ENCODE measurements at regions not wholly inside any gene's neighbourhood (a gene's known extent, or its start where the extent isn't known, plus 50 kb on each side); places are given as distances from the start of the nearest gene placed in this dataset.
"Not testable (repeated sequence)": the region's sequence is repeated elsewhere in the genome, so short reads cannot be mapped to it uniquely, and the experiment has no call there.

DNA sequence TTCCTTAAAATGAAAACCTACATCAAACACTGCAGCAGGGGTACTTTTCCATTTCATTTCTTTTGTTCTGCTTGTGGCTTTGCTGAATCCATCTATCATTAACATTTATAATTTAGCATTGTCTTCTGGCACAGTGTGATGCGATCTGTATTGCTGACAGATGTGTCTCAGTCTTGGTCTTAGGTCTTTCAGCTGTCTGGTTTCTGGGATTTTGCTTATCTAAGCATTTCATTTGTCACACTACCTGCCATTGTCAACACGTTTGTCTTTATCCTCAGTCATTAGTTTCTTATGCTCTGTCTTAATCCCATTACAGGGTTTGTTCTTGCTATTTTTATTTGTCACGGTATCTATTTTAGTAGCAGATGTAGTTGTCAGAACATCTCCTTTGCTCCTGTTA, 303.1 kb downstream of the IZUMO3 start:
- intact Hi-C loops (cut with DNase I): no loop called here
- 61 to 65% methylated on average over 3 of the region's 3 CpGs for WGBS, 2 donors
- no peak for ATAC-seq

GRCh38 chr9:24218656-24219055, 327.0 kb downstream of the IZUMO3 start:
- H3K4me3 ChIP-seq: no peak overlapping the region
- DNase-seq: no peak
- no peaks in the 10 kb centered on the region for H3K36me3 ChIP-seq
- peaks cover 0 to 18% (median 0%) of the 10 kb centered on the region in 11 donors for H3K9me3 ChIP-seq
- H3K27ac ChIP-seq: no peak overlapping the region
- ATAC-seq: no peak
- WGBS, 2 donors: 60 to 71% methylated on average over 2 of the region's 2 CpGs
- H3K4me1 ChIP-seq: no peaks in the 10 kb centered on the region
- intact Hi-C loops (cut with DNase I): no loop called here
- H3K27me3 ChIP-seq: no peaks in the 10 kb centered on the region
- no peak for TF ChIP-seq CTCF (IDR thresholded peaks at IDR 0.05)

More for the DNA sequence above, 303.1 kb downstream of the IZUMO3 start:
- Histone ChIP-seq H3K36me3 (no peaks in the 10 kb centered on the region), H3K27ac (no peak overlapping the region), H3K9me3 (peaks cover 0 to 25% (median 0%) of the 10 kb centered on the region in 11 donors), H3K4me1 (no peaks in the 10 kb centered on the region), H3K27me3 (no peaks in the 10 kb centered on the region), H3K4me3 (no peak overlapping the region)
- TF ChIP-seq CTCF (IDR thresholded peaks at IDR 0.05): no peak
- DNase-seq: no peak

DNA sequence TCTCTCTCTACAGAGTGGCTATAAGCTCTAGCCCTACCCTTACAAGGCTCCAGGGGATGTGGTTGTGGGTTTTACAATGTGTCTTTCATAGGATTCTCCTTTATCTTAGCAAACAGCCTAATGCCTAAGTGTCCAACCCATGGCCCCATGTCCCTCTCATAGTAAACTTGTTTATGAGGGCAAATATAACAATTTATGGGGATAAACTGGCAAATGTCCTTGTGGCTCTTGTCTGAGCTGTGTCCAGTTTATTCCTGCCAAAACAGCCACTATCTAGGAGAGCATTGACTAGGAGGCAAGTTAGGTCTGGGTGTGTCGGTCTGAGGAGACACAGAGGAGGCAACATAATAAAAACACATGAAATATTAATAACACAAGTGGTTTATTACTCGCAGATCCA, 335.1 kb downstream of the IZUMO3 start:
- H3K4me1 ChIP-seq: no peaks in the 10 kb centered on the region
- H3K9me3 ChIP-seq: peaks cover 0 to 35% (median 0%) of the 10 kb centered on the region in 11 donors
- H3K4me3 ChIP-seq: no peak overlapping the region
- no peaks in the 10 kb centered on the region for H3K27me3 ChIP-seq
- DNase-seq (no peak), ATAC-seq (no peak)
- WGBS, 2 donors: 74 to 76% methylated on average over 2 of the region's 2 CpGs
- intact Hi-C loops (cut with DNase I): no loop called here
- no peak for TF ChIP-seq CTCF (IDR thresholded peaks at IDR 0.05)
- no peaks in the 10 kb centered on the region for H3K36me3 ChIP-seq
- H3K27ac ChIP-seq: no peak overlapping the region

DNA sequence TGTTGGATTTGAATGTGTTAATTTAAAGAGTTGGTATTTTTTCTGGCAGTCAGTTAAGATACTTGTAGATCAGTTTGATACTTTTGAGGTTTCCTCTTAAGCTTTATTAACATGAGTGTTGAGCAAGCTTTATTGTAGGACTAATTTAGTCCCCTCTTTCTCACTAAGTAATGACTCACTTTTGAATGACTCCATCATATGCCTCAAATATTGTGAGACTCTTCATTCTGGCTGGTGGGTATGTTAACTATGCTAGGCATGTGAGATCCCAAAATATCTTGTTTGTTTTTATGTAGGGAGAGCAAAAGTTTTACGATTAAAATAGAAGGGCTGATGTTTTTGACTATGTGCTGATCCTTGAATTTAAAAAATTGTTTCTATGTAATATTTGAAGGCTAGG, 355.7 kb downstream of the IZUMO3 start:
- no peak for TF ChIP-seq CTCF (IDR thresholded peaks at IDR 0.05)
- no peaks in the 10 kb centered on the region for H3K4me1 ChIP-seq
- DNase-seq (no peak), ATAC-seq (no peak)
- no peak overlapping the region for H3K27ac ChIP-seq
- WGBS, 2 donors: 55 to 60% methylated on average over 1 of the region's 1 CpG
- intact Hi-C loops (cut with DNase I): no loop called here
- peaks cover 0 to 52% (median 12%) of the 10 kb centered on the region in 11 donors for H3K9me3 ChIP-seq
- no peak overlapping the region for H3K4me3 ChIP-seq
- H3K27me3 ChIP-seq: no peaks in the 10 kb centered on the region
- H3K36me3 ChIP-seq: no peaks in the 10 kb centered on the region

DNA sequence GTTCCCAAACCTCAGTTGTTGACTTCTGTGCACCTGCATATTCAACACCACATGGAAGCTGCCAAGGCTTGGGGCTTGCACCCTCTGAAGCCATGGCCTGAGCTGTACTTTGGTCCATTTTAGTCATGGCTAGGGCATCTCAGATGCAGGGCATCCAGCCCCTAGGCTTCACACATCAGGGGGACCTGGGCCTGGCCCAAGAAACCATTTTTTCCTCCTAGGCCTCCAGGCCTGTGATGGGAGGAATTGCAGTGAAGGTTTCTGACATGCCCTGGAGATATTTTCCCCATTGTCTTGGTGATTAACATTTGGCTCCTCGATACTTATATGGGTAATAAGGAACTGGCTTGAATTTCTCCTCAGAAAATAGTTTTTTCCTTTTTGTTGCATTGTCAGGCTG, 354.5 kb upstream of the ELAVL2 start:
- ATAC-seq; H3K27ac ChIP-seq; H3K4me1 ChIP-seq; H3K27me3 ChIP-seq; H3K36me3 ChIP-seq; H3K4me3 ChIP-seq; DNase-seq; intact Hi-C loops (cut with DNase I): not testable (repeated sequence)
- peaks cover 0 to 88% (median 11%) of the 10 kb centered on the region in 11 donors for H3K9me3 ChIP-seq
- 55 to 60% methylated on average over 1 of the region's 1 CpG for WGBS, 2 donors

Data from heart right ventricle (tissue), 16 donors.